Loucy (cell line): ENCODE measurements at regions not wholly inside any gene's neighbourhood (a gene's known extent, or its start where the extent isn't known, plus 50 kb on each side); places are given as distances from the start of the nearest gene placed in this dataset.

Source experiments
- H2AFZ ChIP-seq: fragments of 200-600 bp; sonication (generic); 2 replicates; pipeline ENCODE4 v1.6.0; 2016; ENCODE audit warnings: antibody characterized with exemption, mild to moderate bottlenecking, low read length, moderate library complexity
- H3F3A ChIP-seq: fragments of 200-600 bp; 2 replicates; pipeline ENCODE4 v1.6.0; 2016; ENCODE audit warnings: antibody characterized with exemption, low read depth, mild to moderate bottlenecking
- H3K27me3 ChIP-seq: fragments of 200-600 bp; sonication (generic); 2 replicates; pipeline ENCODE4 v1.6.1; 2014; ENCODE audit warnings: low read length, mild to moderate bottlenecking; ENCODE audit not compliant: insufficient read depth, poor library complexity, severe bottlenecking
- H3K36me3 ChIP-seq: fragments of 200-600 bp; sonication (generic); 2 replicates; pipeline ENCODE4 v1.6.1; 2016; ENCODE audit warnings: low read length; ENCODE audit not compliant: insufficient read depth
- H3K4me1 ChIP-seq: fragments of 200-600 bp; sonication (generic); 2 replicates; pipeline ENCODE4 v1.5.1; 2014; ENCODE audit warnings: low read length, mild to moderate bottlenecking; ENCODE audit not compliant: insufficient read depth, poor library complexity, severe bottlenecking
- H3K4me2 ChIP-seq: fragments of 200-600 bp; sonication (generic); 2 replicates; pipeline ENCODE4 v1.6.0; 2014; ENCODE audit warnings: antibody characterized with exemption, low read length, low read depth, mild to moderate bottlenecking; ENCODE audit not compliant: poor library complexity, severe bottlenecking
- H3K4me3 ChIP-seq: fragments of 200-600 bp; sonication (generic); 2 replicates; pipeline ENCODE4 v1.5.1; 2014; ENCODE audit warnings: low read length, mild to moderate bottlenecking, mixed read lengths; ENCODE audit not compliant: poor library complexity, severe bottlenecking
- H3K79me2 ChIP-seq: fragments of 200-600 bp; sonication (generic); 2 replicates; pipeline ENCODE4 v1.6.1; 2014; ENCODE audit warnings: low read length; ENCODE audit not compliant: insufficient read depth
- H3K9ac ChIP-seq: fragments of 200-600 bp; sonication (generic); 2 replicates; pipeline ENCODE4 v1.6.0; 2014; ENCODE audit warnings: mild to moderate bottlenecking, low read depth, low read length, moderate library complexity; ENCODE audit not compliant: poor library complexity, severe bottlenecking
- H3K9me2 ChIP-seq: fragments of 200-600 bp; sonication (generic); replicated peaks from 2 replicates; pipeline ENCODE4 v1.6.1; 2016; ENCODE audit warnings: low read depth, low read length, mixed read lengths
- H3K9me3 ChIP-seq: fragments of 200-600 bp; sonication (generic); 2 replicates; pipeline ENCODE4 v1.6.1; 2014; ENCODE audit warnings: mild to moderate bottlenecking, antibody characterized with exemption, low read length, low read depth; ENCODE audit not compliant: insufficient read depth
- H4K20me1 ChIP-seq: fragments of 200-600 bp; sonication (generic); 2 replicates; pipeline ENCODE4 v1.6.0; 2014; ENCODE audit warnings: antibody characterized with exemption, low read length, mild to moderate bottlenecking; ENCODE audit not compliant: insufficient read depth, poor library complexity, severe bottlenecking
- CTCF ChIP-seq: fragments of 200-600 bp; sonication (generic); conservative IDR thresholded peaks from 2 replicates; pipeline ENCODE4 v1.5.1; 2014; ENCODE audit warnings: mild to moderate bottlenecking, antibody characterized with exemption, low read length
- EZH2phosphoT487 ChIP-seq: fragments of 200-600 bp; IDR thresholded peaks from 2 replicates; pipeline ENCODE4 v1.6.1; 2018; ENCODE audit warnings: antibody characterized with exemption, mild to moderate bottlenecking, moderate library complexity, borderline replicate concordance

DNA sequence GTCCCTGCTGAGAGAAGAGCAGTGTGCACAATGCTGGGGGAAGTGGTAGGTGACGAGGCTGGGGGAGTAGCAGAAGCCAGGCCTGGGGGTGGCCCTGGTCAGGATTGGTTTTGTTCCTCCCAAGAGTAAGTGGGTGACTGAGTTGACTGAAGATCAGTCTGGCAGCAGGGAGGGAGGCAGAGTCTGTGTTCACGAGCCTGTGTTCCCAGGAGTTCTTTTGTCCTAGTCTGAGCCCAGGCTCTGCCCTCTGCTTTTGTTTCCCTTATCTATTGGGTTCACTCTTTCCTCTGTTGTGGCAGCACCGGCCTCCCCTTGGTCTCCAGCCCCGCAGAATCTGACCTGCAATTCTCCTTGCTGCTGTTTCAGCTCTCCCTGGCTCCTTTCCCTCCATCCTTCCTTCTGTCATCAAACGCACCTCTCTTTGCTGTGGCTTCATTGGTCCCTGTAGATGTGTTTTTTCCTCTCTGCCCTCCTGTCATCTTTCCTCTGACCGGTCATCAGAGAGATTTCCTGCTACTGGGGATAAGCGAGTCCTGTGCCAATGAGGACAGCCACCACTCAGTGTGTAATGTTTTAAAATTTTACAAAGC is 607.4 kb downstream of the KIF4B start:
- H2AFZ ChIP-seq: no peak overlapping the region
- no peak for TF ChIP-seq EZH2phosphoT487
- no peak for TF ChIP-seq CTCF
- H3K79me2 ChIP-seq: no peaks in the 10 kb centered on the region
- H3K4me3 ChIP-seq: no peak overlapping the region
- H3K9me2 ChIP-seq: no peaks in the 10 kb centered on the region
- H3K4me1 ChIP-seq: no peaks in the 10 kb centered on the region
- H3K27me3 ChIP-seq: no peaks in the 10 kb centered on the region
- H4K20me1 ChIP-seq: no peaks in the 10 kb centered on the region
- no peaks in the 10 kb centered on the region for H3K9me3 ChIP-seq
- no peak overlapping the region for H3K4me2 ChIP-seq
- H3K9ac ChIP-seq: no peak overlapping the region
- no peaks in the 10 kb centered on the region for H3K36me3 ChIP-seq
- no peaks in the 10 kb centered on the region for H3F3A ChIP-seq

GRCh38 chr5:155624597-155625241 is 611.2 kb downstream of the KIF4B start:
- no peak overlapping the region for H3K4me2 ChIP-seq

DNA sequence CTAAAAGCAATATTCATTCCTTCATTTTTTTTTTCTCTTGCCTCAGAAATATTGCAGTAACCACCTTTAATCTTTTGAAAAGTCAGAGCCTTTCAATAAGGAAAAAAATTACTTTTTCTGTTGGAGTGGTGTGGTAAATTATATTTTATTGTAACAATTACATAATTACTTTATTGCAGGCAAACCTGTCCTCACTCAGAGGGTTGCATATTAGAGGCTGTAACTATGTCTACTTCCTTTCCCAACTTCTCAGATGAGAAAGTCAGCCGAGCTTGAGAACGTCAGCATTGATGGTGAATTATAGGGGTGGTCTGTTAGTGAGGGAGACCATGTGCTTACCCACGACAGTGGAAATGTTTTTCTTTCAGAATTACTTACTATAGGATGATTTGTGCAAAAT is 611.8 kb downstream of the KIF4B start:
- no peaks in the 10 kb centered on the region for H3K4me1 ChIP-seq
- no peaks in the 10 kb centered on the region for H3F3A ChIP-seq
- no peaks in the 10 kb centered on the region for H3K79me2 ChIP-seq
- H3K36me3 ChIP-seq: no peaks in the 10 kb centered on the region
- H3K9me2 ChIP-seq: no peaks in the 10 kb centered on the region
- TF ChIP-seq EZH2phosphoT487 (no peak), CTCF (no peak)
- H4K20me1 ChIP-seq: no peaks in the 10 kb centered on the region
- no peaks in the 10 kb centered on the region for H3K27me3 ChIP-seq
- no peaks in the 10 kb centered on the region for H3K9me3 ChIP-seq
- H3K4me2 ChIP-seq: no peak overlapping the region
- H3K9ac ChIP-seq: no peak overlapping the region
- no peak overlapping the region for H2AFZ ChIP-seq
- H3K4me3 ChIP-seq: no peak overlapping the region

More at GRCh38 chr5:155624597-155625241, 611.2 kb downstream of the KIF4B start:
- H3K36me3 ChIP-seq: no peaks in the 10 kb centered on the region
- no peaks in the 10 kb centered on the region for H3K27me3 ChIP-seq
- no peak overlapping the region for H3K4me3 ChIP-seq
- H3F3A ChIP-seq: no peaks in the 10 kb centered on the region
- TF ChIP-seq EZH2phosphoT487 (no peak), CTCF (no peak)
- no peaks in the 10 kb centered on the region for H3K4me1 ChIP-seq
- no peaks in the 10 kb centered on the region for H4K20me1 ChIP-seq
- H3K9ac ChIP-seq: no peak overlapping the region
- H3K79me2 ChIP-seq: no peaks in the 10 kb centered on the region
- H3K9me3 ChIP-seq: no peaks in the 10 kb centered on the region
- no peak overlapping the region for H2AFZ ChIP-seq
- H3K9me2 ChIP-seq: no peaks in the 10 kb centered on the region
